Superior temporal gyrus (tissue), 1 donor: ENCODE measurements at regions not wholly inside any gene's neighbourhood (a gene's known extent, or its start where the extent isn't known, plus 50 kb on each side); places are given as distances from the start of the nearest gene placed in this dataset.
"Not testable (repeated sequence)": the region's sequence is repeated elsewhere in the genome, so short reads cannot be mapped to it uniquely, and the experiment has no call there.

Experiments
- DNase-seq: peaks from one replicate; pipeline ENCODE4 v3.0.0-alpha.2; 2016; ENCODE audit errors: extremely low spot score

DNA sequence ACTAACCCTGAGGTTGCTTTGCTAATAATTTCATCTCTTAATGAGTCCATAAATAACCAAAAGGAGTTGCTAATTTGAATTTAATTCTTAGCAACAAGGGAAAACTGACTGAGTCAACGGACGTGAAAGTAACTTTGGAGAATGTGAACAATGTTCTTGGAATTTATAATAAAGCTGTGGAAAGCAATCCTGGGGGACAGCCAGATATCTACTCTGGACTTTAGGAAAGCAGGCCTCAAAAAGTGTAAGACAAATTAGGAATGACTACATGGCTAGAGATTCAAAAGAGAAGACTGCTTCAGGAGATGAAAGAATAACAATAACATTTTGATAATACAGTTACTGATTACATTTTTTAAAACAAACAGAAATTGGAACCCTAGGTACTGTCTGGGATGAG is 318.4 kb upstream of the COL8A1 start:
- no peak for DNase-seq

DNA sequence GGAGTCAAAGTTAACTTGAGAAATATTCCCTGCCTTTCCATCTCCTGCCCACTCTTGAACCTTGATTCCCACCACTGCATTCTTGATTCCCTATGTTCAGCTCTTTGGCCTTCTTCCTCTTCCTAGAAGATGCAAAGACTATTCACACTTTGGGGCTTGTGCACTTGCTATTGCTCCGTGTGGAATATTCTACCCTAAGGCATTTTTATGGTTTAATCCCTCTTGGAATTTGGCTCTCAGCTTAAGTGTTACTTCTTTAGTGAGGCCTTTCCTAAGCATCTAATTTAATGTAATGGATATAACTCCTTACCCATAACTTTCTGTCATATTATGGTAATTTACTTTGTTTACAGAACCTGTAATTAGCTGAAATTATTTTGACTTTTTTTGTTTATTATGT is 318.9 kb upstream of the COL8A1 start:
- DNase-seq = no peak

DNA sequence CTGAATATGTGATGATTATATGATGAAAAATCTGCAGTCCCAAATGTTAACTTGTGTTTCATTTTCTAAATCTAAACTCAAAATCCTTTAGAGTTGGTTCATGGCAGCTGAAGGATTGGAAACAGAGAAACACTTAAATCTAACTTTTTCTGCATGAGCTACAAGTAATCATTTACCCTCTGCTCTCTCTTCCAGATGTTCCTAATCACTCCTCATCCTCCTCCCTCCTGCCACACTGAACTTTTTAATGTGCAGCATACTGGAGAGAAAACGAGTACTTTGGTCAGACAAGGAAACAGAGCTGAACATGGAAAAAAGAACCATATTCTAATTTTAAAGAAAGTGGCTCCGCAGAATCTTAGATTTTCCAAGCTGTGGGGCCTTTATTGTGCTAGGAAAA is 321.2 kb upstream of the COL8A1 start:
- no peak for DNase-seq

DNA sequence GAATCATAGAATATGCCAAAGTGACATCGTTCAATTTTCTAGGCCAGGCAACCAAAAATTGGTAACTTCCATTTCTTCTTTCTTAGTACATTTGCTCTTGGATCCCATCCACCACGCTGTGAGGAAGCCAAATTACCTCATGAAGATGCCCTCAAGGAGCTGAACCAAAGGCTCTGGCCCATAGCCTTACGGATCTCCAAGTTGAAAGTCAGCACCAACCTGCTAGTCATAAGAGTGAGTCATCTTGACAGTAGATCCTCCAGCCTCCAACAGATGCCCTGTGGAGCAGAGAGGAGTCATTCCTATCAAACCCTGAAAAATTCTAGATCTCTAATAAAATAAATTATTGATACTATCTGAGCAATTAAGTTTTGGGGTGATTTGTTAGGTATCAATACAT is 322.5 kb upstream of the COL8A1 start:
- no peak for DNase-seq

DNA sequence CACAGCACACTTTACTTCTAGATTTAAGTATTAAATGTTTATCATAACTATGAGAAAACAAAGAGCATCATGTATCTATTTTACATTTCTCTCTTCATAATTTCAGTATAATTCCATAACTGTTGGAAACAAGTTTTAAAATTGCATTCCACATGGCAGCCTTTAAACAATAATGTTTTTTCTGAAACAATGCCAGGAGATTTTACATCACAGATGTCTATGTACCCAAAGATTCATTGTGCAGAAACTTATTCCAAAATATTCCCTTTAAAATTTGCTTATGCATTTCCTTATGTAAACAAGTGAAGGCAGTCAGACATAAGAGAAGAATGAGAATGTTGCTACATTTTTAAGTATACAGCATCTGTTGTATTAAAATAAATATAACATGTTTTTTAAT is 324.9 kb upstream of the COL8A1 start:
- no peak for DNase-seq

DNA sequence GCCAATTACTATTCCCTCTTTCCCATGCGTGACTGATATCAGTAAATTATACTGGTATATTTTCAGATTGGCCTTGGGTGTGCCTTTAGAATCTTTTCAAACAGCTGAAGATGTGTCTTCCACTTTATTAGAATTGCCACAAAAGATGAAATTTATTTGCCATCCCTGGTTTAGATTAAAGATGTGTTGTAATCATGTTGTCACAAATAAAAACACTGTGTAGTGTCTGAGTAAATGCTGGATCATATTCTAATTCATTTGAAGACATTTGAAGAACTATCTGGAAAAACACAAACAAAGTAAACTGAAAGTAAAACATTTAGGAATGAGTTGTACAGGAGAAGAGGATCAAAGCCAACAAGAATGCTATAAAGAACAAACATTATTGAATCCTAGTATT is 339.7 kb upstream of the COL8A1 start:
- no peak for DNase-seq

DNA sequence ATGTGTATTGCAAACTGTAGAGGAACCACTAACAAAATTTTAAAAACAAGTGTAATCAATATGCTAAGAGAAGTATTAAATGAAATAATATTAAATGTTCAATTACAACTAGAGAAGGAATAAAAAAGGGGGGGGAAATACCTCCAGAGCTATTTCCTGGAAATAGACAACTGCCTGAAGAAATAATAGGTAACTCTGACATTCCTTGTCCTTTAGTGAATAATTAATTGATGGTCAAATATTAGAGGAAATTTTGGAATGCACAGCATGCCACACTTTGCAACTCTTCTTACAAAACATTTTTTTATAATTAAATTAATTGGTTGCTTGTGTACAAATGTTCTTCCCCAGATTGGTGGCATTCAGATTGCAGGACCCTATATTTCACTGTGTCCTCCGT is 342.6 kb upstream of the COL8A1 start:
- DNase-seq = no peak

DNA sequence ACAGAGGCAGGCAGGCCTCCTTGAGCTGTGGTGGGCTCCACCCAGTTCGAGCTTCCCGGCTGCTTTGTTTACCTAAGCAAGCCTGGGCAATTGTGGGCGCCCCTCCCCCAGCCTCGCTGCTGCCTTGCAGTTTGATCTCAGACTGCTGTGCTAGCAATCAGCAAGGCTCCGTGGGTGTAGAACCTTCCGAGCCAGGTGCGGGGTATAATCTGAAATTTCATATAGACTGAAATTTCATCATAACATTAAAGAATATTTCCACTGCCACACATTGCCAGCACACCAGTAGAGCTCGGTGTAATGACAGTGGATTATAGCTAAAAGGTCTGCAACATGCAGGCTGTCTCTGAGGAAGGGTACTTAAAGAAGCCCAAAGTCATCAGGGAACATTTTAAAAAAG is 344.3 kb upstream of the COL8A1 start:
- DNase-seq = not testable (repeated sequence)

DNA sequence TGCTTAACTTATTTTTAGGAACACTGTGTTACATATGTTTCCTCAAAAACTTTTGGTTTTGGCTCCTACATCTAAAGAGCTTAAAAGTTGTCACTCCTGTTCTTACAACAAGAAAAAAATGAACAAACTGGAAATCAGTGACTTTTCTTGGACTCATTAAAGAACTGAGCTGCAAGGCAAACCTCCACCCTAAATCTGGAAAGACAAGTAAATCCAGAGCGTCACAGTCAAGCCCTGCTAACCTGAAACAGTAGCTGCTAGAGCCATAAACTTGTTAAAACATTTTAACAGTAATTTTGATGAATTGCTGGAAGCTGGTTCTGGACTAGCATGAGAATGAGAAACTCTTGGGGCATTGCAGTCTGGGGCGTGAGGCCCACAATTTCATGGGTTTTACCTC is 350.5 kb upstream of the COL8A1 start:
- peak; percentile 26 for DNase-seq

DNA sequence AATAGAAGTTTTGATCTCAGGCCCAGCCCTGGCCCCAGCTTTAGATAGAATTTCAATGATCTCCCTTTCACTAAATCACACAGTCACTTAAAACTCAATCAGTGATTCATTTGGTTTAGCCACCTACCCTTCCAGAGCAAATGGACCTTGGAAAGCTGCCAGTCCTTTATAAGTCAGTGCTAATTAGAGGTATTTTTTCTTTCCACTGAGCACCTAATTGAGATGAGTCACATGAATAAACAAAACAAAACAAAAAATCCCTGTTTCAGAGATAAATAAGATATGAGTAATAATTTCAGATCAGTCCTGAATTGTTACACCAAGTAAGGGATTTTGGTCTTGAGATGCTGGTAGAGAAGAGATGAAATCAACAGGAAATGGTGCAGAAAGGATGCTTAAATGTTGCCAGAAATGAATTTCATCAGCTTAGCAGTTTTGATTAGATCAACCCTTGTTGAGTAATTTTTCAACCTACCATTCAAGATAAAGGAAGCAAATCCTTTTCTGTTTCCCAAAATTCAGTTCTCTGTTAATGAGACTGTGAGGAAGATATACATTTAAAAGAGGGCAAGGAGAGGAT is 352.0 kb upstream of the COL8A1 start:
- no peak for DNase-seq

DNA sequence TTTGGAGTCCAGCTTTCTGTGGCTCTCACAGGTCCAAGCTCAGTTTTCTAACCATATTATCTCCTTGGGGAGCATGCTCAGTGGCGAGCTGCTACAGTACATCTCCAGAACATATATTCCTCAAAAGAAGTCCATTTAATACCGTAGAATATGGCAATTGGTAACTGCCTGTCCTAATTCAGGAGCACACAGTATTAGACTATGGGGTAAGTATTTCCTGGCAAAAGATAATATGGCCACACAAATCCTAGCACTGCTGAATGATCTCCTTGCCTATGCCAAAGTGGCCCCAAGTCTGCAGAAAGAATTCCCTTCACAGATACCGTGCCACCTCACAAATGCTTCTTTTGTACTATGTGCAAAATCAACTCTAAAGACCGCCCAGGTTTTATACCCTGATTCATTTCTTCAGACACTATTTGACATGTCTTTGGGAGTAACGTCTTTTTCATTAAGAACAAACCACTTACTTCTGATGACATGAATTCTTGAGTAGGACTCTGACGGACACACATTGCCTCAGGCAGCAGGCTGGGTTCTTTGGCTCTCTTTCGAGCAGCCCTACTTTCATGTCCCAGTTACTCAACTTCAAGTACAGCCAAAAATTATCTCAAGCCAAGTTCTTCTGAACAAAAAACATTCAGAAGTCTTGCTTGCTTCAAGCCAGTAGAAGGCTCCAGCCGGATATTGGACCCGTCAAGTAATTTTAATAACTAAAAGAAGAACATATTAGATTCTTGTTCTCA is 368.3 kb upstream of the DCBLD2 start:
- peak; percentile 36 for DNase-seq

DNA sequence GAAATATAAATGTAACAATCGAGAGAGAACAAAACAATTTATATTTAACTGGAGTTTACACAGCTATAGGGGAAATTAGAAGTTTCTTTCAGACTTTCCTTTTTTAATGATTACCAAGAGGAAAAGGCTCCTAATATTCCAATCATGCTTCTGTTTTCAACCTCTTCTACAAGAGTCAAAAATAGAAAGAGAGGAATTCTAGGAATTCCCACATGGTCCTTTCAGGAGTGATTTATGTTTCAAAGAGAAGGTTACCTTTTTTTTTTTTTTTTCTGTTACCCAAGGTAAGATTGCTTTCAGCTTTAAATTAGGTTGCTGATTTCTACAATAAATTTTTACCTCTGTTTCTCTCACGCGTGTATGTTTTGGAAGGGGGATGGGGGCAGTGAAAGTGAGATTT is 355.3 kb upstream of the DCBLD2 start:
- DNase-seq = no peak

DNA sequence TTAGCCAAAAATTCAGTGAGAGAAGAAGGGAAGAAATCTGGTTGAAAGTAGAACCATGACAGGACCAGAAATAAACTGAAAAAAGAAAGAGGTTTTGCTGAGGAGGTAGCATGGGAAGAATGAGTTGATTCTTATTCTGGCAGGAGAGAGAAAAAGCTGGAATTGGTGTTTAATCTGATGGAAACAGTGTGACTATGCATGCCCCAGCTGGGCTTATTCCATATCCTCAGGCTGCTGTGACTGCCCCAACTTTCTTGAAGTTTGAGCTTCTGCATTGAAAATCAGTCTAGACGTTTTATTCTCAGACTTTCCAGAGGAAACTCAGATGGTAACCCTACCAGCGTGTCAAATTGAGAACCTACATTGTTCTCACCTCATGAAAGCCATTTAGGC is 352.5 kb upstream of the DCBLD2 start:
- no peak for DNase-seq

DNA sequence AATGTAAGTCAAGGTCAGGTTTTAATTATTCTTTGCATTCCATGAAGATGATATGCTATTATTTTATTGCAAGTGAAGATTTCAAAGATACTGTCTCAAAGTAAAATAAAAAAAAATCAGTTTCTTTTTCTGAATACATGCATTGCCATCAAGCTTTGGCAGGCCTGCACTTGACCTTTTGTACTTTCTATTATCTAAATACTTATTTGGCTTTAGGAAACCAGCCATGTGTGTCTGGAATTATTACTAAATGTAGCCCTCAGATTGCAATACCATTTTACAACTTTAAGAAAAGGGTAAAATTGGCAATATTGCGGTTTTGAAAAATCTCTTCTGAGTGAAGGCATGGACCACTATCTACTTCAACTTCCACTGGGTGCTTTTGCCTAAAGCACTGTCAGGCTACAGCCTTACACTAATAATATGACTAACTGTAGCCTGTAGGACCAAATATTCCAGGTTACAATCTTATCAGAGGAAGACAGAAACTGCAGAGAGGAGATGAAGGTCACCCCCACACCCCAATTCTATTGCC is 349.4 kb upstream of the DCBLD2 start:
- peak; percentile 3 for DNase-seq

DNA sequence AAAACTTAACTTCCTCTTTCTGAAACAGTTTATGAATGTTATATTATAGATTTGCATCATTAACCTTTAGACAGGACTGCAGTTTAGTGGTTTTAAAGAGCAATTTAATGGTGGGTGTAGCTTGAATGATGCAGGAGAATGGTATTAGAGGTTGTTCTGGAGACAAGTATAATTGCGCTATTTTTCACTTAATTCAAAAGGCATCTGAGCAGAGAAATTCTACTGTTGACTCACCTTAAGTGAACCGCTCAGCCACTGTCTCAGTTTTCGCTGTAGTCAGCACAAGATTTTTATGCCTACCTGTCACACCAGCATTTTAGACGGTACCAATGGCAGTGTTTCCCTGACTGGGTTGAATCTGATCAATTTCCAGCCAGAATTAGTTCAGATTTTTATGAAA is 348.8 kb upstream of the DCBLD2 start:
- DNase-seq = no peak

DNA sequence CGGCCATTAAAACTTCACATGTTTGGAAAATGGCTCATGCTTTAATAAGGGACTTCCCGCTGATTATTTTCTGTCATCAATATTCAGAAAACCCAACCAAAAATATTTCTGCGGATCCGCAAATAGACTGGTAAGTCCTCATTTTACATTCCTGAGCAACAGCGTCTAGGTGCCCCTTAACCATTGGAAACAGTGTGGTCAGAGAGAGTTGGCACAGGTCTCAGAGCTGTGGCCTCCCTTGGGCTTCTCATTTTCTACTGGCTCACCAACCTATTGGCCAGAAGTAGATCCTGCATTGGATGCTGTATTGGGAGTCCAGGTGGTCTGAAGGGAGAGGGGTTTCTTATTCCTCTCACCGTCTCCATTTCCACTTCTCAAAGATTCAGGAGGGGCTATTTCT is 348.1 kb upstream of the DCBLD2 start:
- peak; percentile 1 for DNase-seq

DNA sequence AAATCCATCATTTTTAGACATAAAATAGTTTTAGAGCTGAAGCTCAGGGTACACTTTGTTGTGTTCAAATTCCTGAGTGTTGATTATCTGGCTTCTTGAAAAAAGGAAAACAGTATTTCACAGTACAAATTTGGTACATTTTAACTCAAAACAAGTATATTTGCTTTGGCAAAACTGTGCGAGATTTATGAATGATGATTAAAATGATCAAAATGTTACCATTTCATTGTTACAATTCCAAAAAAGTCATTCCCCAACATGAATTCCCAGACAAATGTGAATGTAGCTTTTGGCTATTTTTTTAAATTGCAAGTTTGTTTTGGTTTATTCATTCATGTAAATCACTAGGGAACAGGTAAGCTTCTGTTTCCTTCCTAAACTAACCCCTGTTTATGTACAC is 347.4 kb upstream of the DCBLD2 start:
- peak; percentile 5 for DNase-seq

DNA sequence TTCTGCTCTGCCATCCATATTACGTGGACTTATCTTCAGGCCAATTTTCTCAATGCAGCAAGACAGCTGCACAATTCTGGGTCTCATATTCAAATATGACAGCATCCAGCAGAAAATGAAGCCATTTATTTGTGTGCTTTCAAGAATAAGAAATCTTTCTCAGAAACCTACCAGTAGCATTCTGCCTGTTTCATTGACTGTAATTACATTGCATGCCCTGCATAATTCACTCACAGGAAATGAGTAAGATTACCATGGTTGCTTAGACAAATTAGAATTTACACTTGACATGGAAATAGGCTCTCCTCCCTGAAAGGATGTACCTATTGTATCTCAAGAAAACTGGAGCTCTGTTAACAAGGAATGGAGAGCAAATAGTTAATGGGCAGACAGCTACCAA is 346.6 kb upstream of the DCBLD2 start:
- DNase-seq = peak; percentile 6

DNA sequence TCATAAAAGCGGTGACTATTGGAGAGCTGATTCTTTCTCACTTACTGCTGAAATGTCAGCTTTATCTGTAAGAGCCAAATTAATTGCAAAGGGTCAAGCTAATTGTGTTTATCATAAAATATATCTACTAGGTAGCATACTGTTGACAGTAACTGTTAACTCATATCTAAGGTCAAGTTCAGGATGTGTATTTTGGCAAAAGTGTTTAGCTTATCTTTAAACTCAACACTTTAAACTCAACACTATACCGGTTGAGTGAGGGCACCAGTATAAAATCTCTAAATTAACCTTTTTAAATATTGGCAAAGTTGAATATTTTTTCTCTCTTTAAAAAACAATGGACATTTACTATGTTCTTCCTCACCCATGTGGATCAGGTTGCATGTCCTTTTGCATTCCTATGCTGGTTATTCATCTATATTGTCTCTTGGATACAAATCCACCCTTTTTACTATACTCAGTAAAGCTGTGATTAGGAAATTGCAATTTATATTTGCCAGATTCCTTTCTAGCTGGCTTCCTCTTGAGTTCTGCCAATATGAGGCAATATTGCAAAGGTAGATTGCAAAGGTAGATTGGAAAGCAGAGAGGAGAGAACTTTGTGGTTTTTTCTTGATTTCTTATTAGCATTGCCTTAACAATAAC is 344.6 kb upstream of the DCBLD2 start:
- peak; percentile 5 for DNase-seq

DNA sequence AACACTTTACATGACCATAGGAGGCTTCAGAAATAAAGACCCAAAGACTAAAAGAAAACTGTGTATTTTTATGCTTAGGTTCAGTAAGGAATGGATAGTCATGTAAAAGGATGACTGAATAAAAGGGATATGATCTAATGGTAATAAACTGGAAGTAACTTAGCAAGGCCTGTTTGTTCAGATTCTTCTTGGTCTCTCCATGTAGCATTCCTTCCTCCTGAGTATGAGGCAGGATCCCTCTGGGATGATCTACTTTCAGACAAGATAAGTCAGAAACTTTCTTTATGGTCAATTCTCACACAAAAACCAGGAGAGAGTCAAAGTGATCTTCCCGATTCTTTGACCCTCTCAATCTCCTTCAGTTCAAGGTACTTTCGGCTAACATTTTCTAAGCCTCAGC is 340.8 kb upstream of the DCBLD2 start:
- DNase-seq = no peak

DNA sequence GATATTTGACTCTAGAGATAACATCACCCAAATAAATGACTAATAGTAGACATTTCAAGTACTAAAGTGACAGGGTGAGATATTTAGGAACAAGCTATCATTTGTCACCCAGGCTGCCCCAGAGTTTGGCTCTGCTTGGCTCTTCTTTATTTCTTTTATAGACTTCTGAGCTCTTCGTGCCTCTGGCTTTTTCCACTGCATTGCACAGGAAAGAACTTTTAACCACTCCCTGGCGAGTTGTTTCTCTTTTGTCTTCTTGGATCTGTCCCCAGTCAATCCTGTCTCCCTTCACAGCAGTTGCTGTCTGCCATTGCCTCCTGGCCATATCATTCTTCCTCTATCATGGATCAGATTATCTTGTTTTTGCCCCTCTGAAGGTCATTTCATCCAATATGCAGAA is 339.2 kb upstream of the DCBLD2 start:
- no peak for DNase-seq

DNA sequence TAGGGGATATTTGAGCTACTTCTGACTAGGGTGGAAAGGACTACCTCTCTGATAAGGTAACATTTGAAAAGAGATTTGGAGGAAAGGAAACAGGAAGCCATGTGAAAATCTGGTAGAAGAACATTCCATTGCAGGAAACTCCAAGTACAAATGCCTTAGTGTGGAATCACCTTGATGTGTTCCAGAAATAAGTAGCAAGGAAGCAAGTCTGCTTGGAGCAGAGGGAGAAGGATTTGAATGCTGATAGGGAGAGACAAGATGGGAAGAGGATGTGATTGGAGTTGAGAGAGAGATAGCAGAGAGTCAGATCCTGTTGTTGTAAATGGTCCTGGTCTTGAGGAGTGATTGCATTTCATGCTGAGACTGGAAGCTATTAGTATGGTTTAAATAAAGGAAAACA is 335.1 kb upstream of the DCBLD2 start:
- peak; percentile 1 for DNase-seq

DNA sequence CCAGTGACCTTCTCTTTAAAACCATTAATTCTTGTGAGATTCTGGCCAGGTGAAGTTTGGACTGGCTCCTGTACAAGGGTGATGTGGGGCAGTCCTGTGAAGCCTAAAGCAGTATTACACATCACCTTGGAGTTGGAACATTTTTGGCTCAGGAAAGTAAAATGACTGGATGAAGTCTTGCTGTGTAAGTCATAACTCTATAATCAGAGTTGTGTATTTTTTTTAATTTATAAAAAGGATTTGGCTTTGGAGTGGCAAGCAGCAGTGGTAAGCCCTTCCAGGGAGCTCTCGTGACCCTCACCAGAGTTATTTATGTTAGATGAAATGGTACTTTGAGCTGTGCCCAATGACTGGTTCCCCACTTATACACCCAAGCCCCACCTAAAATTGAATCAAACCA is 331.2 kb upstream of the DCBLD2 start:
- DNase-seq = peak; percentile 2
